ENCODE measurements at regions not wholly inside any gene's neighbourhood (a gene's known extent, or its start where the extent isn't known, plus 50 kb on each side); places are given as distances from the start of the nearest gene placed in this dataset.

DNA sequence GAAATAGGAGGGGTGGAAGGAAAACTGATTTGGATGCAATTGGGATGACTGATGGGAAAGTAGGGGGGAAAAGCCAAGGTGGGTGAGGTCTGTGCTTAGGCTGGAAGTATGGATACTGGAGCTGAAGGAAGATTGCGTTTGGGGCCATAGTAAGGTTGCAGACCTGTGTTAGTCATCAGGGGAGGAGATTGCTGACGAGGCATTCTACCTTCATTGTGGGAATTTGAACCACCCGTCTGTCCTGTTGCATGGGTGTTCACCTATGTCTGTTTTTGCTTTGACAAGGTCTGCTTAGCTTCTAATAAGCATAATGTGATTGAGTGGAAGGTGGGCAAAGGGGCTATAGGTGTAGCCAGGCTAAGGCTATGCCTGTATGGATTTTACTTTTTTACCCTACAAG lies 323.8 kb downstream of the BLID start:
- TF ChIP-seq, protein P1, sequence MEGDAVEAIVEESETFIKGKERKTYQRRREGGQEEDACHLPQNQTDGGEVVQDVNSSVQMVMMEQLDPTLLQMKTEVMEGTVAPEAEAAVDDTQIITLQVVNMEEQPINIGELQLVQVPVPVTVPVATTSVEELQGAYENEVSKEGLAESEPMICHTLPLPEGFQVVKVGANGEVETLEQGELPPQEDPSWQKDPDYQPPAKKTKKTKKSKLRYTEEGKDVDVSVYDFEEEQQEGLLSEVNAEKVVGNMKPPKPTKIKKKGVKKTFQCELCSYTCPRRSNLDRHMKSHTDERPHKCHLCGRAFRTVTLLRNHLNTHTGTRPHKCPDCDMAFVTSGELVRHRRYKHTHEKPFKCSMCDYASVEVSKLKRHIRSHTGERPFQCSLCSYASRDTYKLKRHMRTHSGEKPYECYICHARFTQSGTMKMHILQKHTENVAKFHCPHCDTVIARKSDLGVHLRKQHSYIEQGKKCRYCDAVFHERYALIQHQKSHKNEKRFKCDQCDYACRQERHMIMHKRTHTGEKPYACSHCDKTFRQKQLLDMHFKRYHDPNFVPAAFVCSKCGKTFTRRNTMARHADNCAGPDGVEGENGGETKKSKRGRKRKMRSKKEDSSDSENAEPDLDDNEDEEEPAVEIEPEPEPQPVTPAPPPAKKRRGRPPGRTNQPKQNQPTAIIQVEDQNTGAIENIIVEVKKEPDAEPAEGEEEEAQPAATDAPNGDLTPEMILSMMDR (IDR thresholded peaks at IDR 0.05; ENCODE audit: low read depth, low read length) = no peak
- no peak for DNase-seq (ENCODE audit: extremely low read depth, low read depth)

DNA sequence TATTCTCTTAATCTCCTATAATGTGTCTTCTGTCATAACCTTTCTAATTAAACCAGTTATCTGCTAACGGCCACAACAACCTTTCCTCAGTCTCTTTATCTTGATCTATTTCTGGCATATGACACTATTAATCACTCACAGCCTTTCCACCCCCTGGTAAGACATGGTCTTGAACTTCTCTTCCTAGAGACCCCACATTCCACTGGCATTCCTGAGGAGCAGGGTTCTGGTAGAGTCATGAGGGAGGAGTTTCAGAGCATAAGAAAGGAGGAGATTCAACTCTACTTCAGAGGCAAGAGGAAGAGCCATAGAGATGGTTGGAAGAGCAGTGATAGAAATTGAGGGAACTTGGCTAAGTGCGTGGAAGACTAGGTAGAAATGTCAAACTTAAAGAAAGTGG lies 325.6 kb downstream of the BLID start:
- TF ChIP-seq, protein P1 (IDR thresholded peaks at IDR 0.05; ENCODE audit: low read depth, low read length) = no peak
- no peak for DNase-seq (ENCODE audit: extremely low read depth, low read depth)

DNA sequence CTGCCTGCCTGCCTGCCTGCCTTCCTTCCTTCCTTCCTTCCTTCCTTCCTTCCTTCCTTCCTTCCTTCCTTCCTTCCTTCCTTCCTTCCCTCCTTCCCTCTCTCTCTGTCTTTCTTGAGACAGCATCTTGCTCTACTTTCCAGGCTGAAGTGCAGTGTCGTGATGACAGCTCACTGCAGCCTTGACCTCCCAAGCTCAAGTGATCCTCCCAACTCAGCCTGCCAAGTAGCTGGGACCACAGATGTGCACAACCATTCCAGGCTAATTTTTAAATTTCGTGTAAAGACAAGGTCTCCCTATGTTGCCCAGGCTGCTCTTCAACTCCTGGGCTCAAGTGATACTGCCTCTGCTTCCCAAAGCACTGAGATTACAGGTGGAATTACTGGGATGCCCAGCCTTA lies 328.2 kb upstream of the SORL1-AS1 start:
- TF ChIP-seq, protein P1 (IDR thresholded peaks at IDR 0.05; ENCODE audit: low read depth, low read length) = no peak
- DNase-seq (ENCODE audit: extremely low read depth, low read depth) = no peak

DNA sequence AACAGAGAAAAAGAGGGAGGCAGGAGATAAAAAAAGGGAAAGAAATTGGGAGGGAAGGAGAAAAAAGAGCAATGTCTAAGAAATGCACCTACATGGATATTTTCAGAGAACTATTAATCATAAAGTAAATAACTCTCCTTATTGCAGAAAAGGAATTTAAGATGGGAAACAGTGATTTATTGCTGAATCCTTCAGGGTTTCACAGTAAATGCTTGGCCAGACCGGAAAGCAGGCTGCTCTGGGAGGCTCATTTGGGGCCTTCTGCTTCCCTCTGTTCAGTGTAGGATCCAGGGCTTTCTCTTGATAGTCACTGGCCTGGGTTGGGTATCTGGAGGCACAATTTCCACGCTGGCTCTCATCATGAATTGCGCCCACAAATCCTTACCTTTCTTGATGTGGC lies 324.3 kb upstream of the SORL1-AS1 start:
- no peak for DNase-seq (ENCODE audit: extremely low read depth, low read depth)
- TF ChIP-seq, protein P1 (IDR thresholded peaks at IDR 0.05; ENCODE audit: low read depth, low read length) = no peak

DNA sequence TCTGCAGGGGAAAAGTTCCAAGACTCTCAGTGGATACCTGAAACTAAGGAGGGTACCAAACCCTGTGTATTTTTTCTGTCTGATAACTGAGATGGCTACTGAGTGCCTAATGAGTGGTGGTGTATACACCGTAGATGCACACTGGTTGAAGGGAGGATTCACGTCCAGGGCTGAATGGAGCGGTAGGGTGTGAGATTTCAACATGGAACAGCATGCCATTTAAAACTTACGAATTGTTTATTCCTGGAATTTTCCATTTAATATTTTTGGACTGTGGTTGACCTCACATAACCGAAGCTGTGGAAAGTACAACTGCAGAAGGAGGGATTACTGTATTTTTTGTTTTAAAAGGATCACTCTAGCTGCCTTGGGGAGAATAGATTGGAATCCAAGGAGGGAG lies 322.5 kb upstream of the SORL1-AS1 start:
- no peak for DNase-seq (ENCODE audit: extremely low read depth, low read depth)
- TF ChIP-seq, protein P1 (IDR thresholded peaks at IDR 0.05; ENCODE audit: low read depth, low read length) = no peak

DNA sequence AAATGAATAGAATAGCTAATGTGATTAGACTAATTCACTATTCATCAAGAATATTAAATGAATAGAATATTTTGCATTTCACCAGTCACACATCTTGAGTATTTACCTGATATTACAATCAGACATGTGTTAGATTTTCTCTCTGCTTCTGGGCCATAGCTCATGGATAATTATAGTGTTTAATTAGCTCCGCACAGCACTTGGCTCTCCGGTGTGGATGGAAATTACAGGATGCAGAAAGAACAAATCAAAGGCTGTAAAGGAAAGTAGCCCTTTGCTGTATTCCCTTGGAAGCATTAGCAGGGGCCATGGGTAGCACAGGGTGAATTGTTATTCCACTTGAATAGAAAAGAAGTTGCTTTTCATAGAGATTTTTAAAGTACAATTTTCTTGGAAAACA lies 320.3 kb upstream of the SORL1-AS1 start:
- DNase-seq (ENCODE audit: extremely low read depth, low read depth) = no peak
- TF ChIP-seq, protein P1 (IDR thresholded peaks at IDR 0.05; ENCODE audit: low read depth, low read length) = no peak

DNA sequence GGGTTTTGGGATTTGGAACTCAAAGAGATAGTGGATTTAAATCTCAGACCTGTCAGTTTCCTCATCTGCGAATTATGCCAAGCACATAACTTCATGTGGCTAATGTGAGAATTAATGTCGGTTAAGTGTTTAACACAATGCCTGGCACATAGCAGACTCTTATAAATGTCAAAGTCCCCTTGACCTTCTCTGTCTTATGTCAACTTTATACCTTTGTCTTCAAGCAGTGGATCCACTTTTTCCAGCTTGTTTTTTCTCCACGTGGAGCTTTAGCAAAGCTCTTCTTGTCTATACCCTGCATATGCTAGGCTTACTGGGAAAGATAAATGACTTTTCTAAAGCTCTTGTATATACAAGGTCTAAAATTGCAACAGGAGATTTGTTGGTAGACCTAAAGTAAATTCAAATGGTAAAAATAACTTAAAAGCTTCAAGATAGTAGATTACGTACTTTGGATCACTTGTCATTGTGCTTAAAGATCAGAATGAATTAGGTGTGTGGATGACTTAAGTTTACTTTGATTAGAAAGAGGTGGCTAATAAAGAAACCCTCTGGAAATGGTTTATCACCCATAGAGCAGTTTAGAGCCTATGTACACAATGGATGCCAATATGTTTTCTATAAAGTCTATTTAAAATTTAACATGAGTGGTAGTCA lies 318.3 kb upstream of the SORL1-AS1 start:
- no peak for DNase-seq (ENCODE audit: extremely low read depth, low read depth)

More for the DNA sequence above, 318.3 kb upstream of the SORL1-AS1 start:
- TF ChIP-seq, protein P1 (IDR thresholded peaks at IDR 0.05; ENCODE audit: low read depth, low read length) = no peak

Data from AG09319 (cell line).